Natural killer cell treated with Interleukin-12 subunit alpha and Interleukin-12 subunit beta and Interleukin-15 and Interleukin-18, amount 100 ng/mL, for 72 hours (primary cell): ENCODE measurements at regions not wholly inside any gene's neighbourhood (a gene's known extent, or its start where the extent isn't known, plus 50 kb on each side); places are given as distances from the start of the nearest gene placed in this dataset.
"Not testable (repeated sequence)": the region's sequence is repeated elsewhere in the genome, so short reads cannot be mapped to it uniquely, and the experiment has no call there.

Experiments
- ATAC-seq, 2 donors: fragments of 150-1000 bp; cut with Tn5 transposase in 1 of 2; sonication (Bioruptor Pico), chemical (Tn5 transposase) in 1 of 2; 2 replicates each; pipeline ENCODE4 v1.10.0; 2021
- DNase-seq: peaks from one replicate; pipeline ENCODE4 v3.0.0; 2022; ENCODE audit warnings: low spot score
- H3K27ac Mint-ChIP-seq, 2 donors: 1 replicate in 1 of 2; 2 replicates in 1 of 2; pipeline ENCODE4 v1.8.0; 2022; ENCODE audit warnings: mixed read lengths in 2 of 2, mild to moderate bottlenecking in 1 of 2, moderate library complexity in 1 of 2
- H3K27me3 Mint-ChIP-seq, 2 donors: 1 replicate in 1 of 2; 2 replicates in 1 of 2; pipeline ENCODE4 v1.8.0; 2022; ENCODE audit warnings: mixed read lengths in 2 of 2
- H3K36me3 Mint-ChIP-seq: one replicate; pipeline ENCODE4 v1.8.0; 2022; ENCODE audit warnings: mixed read lengths
- H3K4me1 Mint-ChIP-seq, 2 donors: 1 replicate in 1 of 2; 2 replicates in 1 of 2; pipeline ENCODE4 v1.8.0; 2022; ENCODE audit warnings: low read depth in 2 of 2, mixed read lengths in 2 of 2, mild to moderate bottlenecking in 1 of 2
- H3K4me3 Mint-ChIP-seq: one replicate; pipeline ENCODE4 v1.8.0; 2022; ENCODE audit warnings: mixed read lengths
- H3K9me3 Mint-ChIP-seq: 2 replicates; pipeline ENCODE4 v1.8.0; 2022; ENCODE audit warnings: mixed read lengths

- ATAC-seq = not testable (repeated sequence)
Observed at GRCh38 chr4:49226216-49226866, 240.3 kb downstream of the CWH43 start.

DNA sequence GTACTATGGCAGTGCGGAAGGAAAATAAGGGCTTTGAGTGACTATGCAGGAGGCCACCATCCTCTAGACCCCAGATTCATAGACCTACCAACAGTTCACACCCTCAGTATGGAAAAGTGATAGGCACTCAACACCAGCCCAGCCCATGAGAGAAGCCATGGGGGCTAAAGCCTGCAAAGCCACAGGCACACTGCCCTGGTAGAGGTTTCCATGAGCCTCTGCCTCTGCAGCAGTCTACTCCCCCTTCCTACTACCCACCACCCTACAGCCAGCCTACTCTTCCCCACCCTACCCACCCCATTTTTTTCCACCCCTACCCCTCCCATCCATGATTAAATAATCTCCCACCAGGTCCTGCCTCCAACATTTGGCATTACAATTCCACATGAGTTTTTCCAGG, 241.9 kb downstream of the CWH43 start:
- H3K36me3 Mint-ChIP-seq, H3K4me3 Mint-ChIP-seq, H3K4me1 Mint-ChIP-seq, ATAC-seq, H3K9me3 Mint-ChIP-seq, H3K27ac Mint-ChIP-seq, H3K27me3 Mint-ChIP-seq, DNase-seq: not testable (repeated sequence)

More at GRCh38 chr4:49226216-49226866, 240.3 kb downstream of the CWH43 start:
- not testable (repeated sequence) for H3K27me3 Mint-ChIP-seq, H3K27ac Mint-ChIP-seq, DNase-seq, H3K4me3 Mint-ChIP-seq, H3K4me1 Mint-ChIP-seq
- Mint-ChIP-seq H3K9me3 (peaks cover 21% of the 10 kb centered on the region), H3K36me3 (peaks cover 13% of the 10 kb centered on the region)

DNA sequence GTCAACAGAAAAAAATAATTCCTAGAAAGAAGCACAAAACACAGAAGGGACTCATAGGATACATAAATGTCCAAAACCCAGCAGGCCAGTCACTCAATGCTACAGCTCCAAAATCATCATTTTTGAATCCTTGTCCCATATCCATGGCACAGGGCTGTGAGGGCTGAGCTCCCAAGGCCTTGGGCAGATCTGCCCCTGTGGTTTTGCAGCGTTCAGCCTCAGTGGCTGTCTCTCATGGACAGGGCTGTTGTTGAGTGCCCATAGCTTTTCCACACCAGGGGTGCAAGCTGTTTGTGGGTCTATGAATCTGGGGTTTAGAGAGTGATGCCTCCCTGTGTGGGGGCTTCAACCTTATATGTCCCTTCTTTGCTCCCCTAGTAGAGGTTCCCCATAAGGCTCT, 243.2 kb downstream of the CWH43 start:
- not testable (repeated sequence) for H3K27me3 Mint-ChIP-seq, H3K4me3 Mint-ChIP-seq, H3K27ac Mint-ChIP-seq, H3K9me3 Mint-ChIP-seq, DNase-seq, H3K4me1 Mint-ChIP-seq, H3K36me3 Mint-ChIP-seq, ATAC-seq

DNA sequence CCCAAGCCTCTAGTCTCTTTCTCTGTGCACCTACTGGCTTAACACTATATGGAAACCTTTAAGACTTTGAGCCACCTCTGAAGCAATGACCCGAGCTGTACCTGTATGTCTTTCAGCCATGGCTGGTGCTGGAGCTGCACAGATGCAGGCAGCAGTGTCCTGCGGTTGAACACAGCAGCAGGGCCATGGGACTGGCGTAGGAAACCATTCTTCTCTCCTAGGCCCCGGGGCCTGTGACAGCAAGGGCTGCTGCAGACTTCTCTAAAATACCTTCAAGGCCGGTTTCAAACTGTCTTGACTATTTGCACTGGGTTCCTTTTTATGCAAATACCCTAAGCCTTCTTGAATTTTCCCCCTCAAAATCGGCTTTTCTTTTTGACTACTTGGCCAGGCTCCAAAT, 243.6 kb downstream of the CWH43 start:
- not testable (repeated sequence) for H3K4me1 Mint-ChIP-seq, H3K4me3 Mint-ChIP-seq, ATAC-seq, H3K27ac Mint-ChIP-seq, H3K27me3 Mint-ChIP-seq, H3K36me3 Mint-ChIP-seq, H3K9me3 Mint-ChIP-seq, DNase-seq

- not testable (repeated sequence) for H3K4me1 Mint-ChIP-seq, H3K9me3 Mint-ChIP-seq, DNase-seq, H3K27ac Mint-ChIP-seq, H3K36me3 Mint-ChIP-seq, H3K4me3 Mint-ChIP-seq, H3K27me3 Mint-ChIP-seq, ATAC-seq
Observed at GRCh38 chr4:49233346-49233745, 247.3 kb downstream of the CWH43 start.

- not testable (repeated sequence) for H3K27ac Mint-ChIP-seq, H3K9me3 Mint-ChIP-seq, H3K27me3 Mint-ChIP-seq, DNase-seq, H3K4me3 Mint-ChIP-seq, H3K36me3 Mint-ChIP-seq, ATAC-seq, H3K4me1 Mint-ChIP-seq
Observed at GRCh38 chr4:49233749-49234148, 247.7 kb downstream of the CWH43 start.

DNA sequence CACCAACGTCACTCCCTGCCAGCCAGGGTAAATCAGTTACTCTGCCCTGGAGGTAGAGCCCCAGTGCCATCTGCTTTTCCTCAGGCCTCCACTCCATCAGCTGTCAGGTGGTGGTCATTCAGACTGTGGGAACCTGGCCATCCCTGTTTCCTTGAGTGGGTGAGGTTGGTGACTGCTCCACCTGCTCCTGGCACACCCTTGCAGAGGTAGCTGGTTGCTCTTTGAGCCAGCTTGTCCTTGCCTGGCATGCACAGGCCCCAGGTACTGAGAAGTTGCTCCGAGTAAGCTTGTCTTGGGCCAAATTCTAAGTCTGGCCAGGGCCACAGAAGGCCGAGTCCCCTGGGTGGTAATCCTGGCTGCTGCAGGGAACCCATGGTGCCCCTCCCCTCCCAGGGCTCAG, 248.3 kb downstream of the CWH43 start:
- not testable (repeated sequence) for H3K27me3 Mint-ChIP-seq, DNase-seq, H3K27ac Mint-ChIP-seq, H3K4me1 Mint-ChIP-seq, H3K36me3 Mint-ChIP-seq, H3K9me3 Mint-ChIP-seq, ATAC-seq, H3K4me3 Mint-ChIP-seq

DNA sequence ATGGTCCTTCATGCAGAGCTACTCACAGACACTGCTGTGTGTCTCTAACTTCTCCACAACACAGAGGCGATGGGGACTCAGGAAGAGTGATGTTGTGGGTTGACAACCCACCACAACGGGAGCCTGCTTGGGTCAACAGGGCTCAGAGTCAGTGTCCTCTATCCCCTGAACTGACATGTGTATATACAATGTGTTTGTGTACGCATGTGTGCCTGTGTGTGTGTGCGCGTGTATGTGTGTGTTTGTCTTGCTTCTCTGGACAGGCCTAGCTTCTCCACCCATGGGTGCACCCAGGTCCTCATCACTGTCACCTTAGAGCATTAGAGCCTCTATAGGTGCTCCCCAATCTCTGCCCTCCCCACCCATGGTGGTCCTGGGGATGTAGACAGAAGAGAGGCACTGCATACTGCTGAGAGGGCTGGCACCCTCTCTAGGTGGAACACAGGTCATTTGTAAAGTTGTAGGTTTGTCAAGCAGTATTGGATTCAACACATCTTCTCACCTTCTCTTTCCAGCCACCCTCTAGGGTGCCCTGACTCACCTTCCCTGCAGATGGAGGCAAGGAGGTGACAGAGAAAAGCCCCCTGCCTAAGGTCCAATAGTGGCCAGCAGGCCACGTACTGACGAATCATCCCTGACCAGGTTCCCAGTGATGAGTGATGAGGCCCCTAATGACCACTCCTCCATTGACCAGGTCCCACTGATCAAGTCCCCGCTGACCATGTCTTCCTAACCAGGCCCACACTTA, 249.5 kb downstream of the CWH43 start:
- not testable (repeated sequence) for H3K9me3 Mint-ChIP-seq, DNase-seq, H3K4me3 Mint-ChIP-seq, ATAC-seq, H3K36me3 Mint-ChIP-seq, H3K4me1 Mint-ChIP-seq, H3K27ac Mint-ChIP-seq, H3K27me3 Mint-ChIP-seq

- H3K4me3 Mint-ChIP-seq, H3K27me3 Mint-ChIP-seq, H3K27ac Mint-ChIP-seq, H3K4me1 Mint-ChIP-seq, ATAC-seq, DNase-seq, H3K9me3 Mint-ChIP-seq, H3K36me3 Mint-ChIP-seq: not testable (repeated sequence)
Observed at GRCh38 chr4:49236474-49236873, 250.4 kb downstream of the CWH43 start.

- not testable (repeated sequence) for ATAC-seq, H3K4me3 Mint-ChIP-seq, H3K36me3 Mint-ChIP-seq, H3K27ac Mint-ChIP-seq, H3K4me1 Mint-ChIP-seq, DNase-seq, H3K27me3 Mint-ChIP-seq
- peaks cover 11% of the 10 kb centered on the region for H3K9me3 Mint-ChIP-seq
Observed at GRCh38 chr4:49241295-49241694, 255.2 kb downstream of the CWH43 start.

DNA sequence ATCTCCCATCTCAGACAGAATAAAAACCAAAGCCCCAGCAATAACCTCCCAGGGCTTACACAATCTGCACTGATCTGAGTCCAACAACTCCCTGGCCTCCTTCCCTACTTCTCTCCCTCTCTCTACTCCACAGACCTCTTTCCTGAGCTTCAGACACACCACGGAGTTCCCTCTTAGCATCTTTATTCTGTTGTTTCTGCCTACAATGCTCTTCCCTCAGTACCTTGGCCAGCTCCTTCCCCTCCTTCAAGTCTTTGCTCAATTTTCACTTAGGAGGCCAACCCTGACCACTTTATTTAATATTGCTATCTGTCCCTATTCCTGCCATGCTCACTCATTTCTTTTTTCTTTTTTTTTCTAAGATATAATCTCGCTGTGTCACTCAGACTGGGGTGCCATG, 276.7 kb downstream of the CWH43 start:
- not testable (repeated sequence) for ATAC-seq, H3K4me3 Mint-ChIP-seq, H3K9me3 Mint-ChIP-seq, DNase-seq, H3K27me3 Mint-ChIP-seq, H3K36me3 Mint-ChIP-seq, H3K4me1 Mint-ChIP-seq, H3K27ac Mint-ChIP-seq

DNA sequence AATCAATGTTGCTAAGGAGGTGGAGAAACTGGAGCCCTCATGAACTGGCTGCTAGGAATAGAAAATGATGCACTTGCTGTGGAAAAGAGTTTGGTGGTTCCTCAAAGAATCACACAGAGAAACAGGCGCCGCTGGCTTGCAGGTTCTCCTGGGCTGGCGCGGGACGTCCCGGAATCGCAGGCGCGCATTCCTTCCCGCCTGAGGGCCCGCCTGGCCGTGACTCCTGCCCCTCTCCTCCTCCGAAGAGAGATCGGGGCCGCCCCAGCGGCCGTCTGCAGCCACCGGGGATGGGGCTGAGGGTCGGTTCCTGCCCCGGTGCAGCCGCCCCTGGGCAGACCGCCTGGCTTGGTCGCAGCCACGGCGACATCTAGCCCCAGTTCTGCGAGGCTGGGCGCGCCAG, 284.4 kb downstream of the CWH43 start:
- peak; percentile 37 for DNase-seq
- not testable (repeated sequence) for H3K4me3 Mint-ChIP-seq

DNA sequence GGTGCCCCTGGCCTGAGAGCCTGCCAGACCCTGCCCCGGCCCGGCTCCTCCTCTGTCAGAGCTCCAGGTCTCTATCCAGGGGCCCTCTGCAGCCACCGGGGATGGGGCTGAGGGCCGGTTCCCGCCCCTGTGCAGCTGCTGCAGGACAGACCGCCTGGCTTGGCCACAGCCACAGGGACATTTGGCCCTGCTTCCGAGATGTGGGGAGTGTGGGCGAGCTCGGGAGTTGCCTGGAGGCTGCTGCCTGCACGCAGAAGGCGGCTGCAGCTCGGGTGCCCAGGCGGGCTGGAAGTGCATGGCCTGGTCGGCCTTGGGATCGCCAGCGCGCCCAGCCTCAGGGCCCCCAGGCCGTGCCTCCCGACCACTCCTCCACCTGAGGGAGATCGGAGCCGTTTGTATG, 284.8 kb downstream of the CWH43 start:
- not testable (repeated sequence) for ATAC-seq, H3K4me3 Mint-ChIP-seq, H3K27me3 Mint-ChIP-seq, H3K9me3 Mint-ChIP-seq, H3K36me3 Mint-ChIP-seq, H3K4me1 Mint-ChIP-seq, H3K27ac Mint-ChIP-seq
- peak; percentile 62 for DNase-seq

More for the DNA sequence above, 284.4 kb downstream of the CWH43 start:
- not testable (repeated sequence) for H3K4me1 Mint-ChIP-seq, ATAC-seq, H3K27ac Mint-ChIP-seq, H3K9me3 Mint-ChIP-seq, H3K36me3 Mint-ChIP-seq, H3K27me3 Mint-ChIP-seq

- not testable (repeated sequence) for H3K4me3 Mint-ChIP-seq, H3K4me1 Mint-ChIP-seq, ATAC-seq, H3K27me3 Mint-ChIP-seq, H3K27ac Mint-ChIP-seq
- H3K9me3 Mint-ChIP-seq = peaks cover 20% of the 10 kb centered on the region
- DNase-seq = peak; percentile 59
- peaks cover 10% of the 10 kb centered on the region for H3K36me3 Mint-ChIP-seq
Observed at GRCh38 chr4:49285905-49286304, 299.8 kb downstream of the CWH43 start.
